ENCODE measurements at regions not wholly inside any gene's neighbourhood (a gene's known extent, or its start where the extent isn't known, plus 50 kb on each side); places are given as distances from the start of the nearest gene placed in this dataset.

DNA sequence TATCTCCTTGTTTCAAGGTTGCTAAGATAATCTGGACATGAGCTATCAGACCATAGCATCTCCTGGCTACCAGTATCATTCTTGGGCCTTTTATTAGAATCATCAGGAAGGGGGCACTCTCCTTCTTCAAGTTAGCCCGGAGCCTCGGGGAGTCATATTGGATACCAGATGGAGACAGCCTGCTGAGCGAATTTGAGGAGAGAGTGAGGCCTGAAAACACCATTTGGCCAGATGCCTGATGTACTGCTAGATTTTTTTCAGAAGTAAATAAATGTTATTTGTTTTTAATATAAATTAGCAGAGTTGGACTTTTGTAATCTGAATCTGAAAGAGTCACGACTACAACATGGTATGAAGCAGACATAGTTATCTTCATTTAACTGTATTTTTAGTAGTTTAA, 848.6 kb downstream of the IGSF11 start:
- TF ChIP-seq NFXL1 (CRISPR knock-in tag; IDR thresholded peaks at IDR 0.05) (no peak), FOXP1 (CRISPR knock-in tag; IDR thresholded peaks at IDR 0.05) (no peak), CEBPB (tag; IDR thresholded peaks at IDR 0.05) (no peak), CBX2 (IDR thresholded peaks at IDR 0.05; ENCODE audit: insufficient read depth, low read length, poor library complexity, severe bottlenecking) (no peak), FIP1L1 (IDR thresholded peaks at IDR 0.05; ENCODE audit: low read depth, low read length, poor library complexity, severe bottlenecking) (no peak), BACH1 (tag; IDR thresholded peaks at IDR 0.05) (no peak)
- TF ChIP-seq, protein P1, sequence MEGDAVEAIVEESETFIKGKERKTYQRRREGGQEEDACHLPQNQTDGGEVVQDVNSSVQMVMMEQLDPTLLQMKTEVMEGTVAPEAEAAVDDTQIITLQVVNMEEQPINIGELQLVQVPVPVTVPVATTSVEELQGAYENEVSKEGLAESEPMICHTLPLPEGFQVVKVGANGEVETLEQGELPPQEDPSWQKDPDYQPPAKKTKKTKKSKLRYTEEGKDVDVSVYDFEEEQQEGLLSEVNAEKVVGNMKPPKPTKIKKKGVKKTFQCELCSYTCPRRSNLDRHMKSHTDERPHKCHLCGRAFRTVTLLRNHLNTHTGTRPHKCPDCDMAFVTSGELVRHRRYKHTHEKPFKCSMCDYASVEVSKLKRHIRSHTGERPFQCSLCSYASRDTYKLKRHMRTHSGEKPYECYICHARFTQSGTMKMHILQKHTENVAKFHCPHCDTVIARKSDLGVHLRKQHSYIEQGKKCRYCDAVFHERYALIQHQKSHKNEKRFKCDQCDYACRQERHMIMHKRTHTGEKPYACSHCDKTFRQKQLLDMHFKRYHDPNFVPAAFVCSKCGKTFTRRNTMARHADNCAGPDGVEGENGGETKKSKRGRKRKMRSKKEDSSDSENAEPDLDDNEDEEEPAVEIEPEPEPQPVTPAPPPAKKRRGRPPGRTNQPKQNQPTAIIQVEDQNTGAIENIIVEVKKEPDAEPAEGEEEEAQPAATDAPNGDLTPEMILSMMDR (IDR thresholded peaks at IDR 0.05 in 2 of 3, conservative IDR thresholded peaks at IDR 0.05 in 1 of 3; ENCODE audit: insufficient read depth in 2 of 3, low read depth in 1 of 3, low read length in 3 of 3), result no peak
- TF ChIP-seq, protein P2, sequence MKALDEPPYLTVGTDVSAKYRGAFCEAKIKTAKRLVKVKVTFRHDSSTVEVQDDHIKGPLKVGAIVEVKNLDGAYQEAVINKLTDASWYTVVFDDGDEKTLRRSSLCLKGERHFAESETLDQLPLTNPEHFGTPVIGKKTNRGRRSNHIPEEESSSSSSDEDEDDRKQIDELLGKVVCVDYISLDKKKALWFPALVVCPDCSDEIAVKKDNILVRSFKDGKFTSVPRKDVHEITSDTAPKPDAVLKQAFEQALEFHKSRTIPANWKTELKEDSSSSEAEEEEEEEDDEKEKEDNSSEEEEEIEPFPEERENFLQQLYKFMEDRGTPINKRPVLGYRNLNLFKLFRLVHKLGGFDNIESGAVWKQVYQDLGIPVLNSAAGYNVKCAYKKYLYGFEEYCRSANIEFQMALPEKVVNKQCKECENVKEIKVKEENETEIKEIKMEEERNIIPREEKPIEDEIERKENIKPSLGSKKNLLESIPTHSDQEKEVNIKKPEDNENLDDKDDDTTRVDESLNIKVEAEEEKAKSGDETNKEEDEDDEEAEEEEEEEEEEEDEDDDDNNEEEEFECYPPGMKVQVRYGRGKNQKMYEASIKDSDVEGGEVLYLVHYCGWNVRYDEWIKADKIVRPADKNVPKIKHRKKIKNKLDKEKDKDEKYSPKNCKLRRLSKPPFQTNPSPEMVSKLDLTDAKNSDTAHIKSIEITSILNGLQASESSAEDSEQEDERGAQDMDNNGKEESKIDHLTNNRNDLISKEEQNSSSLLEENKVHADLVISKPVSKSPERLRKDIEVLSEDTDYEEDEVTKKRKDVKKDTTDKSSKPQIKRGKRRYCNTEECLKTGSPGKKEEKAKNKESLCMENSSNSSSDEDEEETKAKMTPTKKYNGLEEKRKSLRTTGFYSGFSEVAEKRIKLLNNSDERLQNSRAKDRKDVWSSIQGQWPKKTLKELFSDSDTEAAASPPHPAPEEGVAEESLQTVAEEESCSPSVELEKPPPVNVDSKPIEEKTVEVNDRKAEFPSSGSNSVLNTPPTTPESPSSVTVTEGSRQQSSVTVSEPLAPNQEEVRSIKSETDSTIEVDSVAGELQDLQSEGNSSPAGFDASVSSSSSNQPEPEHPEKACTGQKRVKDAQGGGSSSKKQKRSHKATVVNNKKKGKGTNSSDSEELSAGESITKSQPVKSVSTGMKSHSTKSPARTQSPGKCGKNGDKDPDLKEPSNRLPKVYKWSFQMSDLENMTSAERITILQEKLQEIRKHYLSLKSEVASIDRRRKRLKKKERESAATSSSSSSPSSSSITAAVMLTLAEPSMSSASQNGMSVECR (CRISPR knock-in tag; IDR thresholded peaks at IDR 0.05), result no peak
- TF ChIP-seq, protein P3, sequence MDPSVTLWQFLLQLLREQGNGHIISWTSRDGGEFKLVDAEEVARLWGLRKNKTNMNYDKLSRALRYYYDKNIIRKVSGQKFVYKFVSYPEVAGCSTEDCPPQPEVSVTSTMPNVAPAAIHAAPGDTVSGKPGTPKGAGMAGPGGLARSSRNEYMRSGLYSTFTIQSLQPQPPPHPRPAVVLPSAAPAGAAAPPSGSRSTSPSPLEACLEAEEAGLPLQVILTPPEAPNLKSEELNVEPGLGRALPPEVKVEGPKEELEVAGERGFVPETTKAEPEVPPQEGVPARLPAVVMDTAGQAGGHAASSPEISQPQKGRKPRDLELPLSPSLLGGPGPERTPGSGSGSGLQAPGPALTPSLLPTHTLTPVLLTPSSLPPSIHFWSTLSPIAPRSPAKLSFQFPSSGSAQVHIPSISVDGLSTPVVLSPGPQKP (CRISPR knock-in tag; IDR thresholded peaks at IDR 0.05), result no peak
- TF ChIP-seq, protein P4, sequence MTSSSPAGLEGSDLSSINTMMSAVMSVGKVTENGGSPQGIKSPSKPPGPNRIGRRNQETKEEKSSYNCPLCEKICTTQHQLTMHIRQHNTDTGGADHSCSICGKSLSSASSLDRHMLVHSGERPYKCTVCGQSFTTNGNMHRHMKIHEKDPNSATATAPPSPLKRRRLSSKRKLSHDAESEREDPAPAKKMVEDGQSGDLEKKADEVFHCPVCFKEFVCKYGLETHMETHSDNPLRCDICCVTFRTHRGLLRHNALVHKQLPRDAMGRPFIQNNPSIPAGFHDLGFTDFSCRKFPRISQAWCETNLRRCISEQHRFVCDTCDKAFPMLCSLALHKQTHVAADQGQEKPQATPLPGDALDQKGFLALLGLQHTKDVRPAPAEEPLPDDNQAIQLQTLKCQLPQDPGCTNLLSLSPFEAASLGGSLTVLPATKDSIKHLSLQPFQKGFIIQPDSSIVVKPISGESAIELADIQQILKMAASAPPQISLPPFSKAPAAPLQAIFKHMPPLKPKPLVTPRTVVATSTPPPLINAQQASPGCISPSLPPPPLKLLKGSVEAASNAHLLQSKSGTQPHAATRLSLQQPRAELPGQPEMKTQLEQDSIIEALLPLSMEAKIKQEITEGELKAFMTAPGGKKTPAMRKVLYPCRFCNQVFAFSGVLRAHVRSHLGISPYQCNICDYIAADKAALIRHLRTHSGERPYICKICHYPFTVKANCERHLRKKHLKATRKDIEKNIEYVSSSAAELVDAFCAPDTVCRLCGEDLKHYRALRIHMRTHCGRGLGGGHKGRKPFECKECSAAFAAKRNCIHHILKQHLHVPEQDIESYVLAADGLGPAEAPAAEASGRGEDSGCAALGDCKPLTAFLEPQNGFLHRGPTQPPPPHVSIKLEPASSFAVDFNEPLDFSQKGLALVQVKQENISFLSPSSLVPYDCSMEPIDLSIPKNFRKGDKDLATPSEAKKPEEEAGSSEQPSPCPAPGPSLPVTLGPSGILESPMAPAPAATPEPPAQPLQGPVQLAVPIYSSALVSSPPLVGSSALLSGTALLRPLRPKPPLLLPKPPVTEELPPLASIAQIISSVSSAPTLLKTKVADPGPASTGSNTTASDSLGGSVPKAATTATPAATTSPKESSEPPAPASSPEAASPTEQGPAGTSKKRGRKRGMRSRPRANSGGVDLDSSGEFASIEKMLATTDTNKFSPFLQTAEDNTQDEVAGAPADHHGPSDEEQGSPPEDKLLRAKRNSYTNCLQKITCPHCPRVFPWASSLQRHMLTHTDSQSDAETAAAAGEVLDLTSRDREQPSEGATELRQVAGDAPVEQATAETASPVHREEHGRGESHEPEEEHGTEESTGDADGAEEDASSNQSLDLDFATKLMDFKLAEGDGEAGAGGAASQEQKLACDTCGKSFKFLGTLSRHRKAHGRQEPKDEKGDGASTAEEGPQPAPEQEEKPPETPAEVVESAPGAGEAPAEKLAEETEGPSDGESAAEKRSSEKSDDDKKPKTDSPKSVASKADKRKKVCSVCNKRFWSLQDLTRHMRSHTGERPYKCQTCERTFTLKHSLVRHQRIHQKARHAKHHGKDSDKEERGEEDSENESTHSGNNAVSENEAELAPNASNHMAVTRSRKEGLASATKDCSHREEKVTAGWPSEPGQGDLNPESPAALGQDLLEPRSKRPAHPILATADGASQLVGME (CRISPR knock-in tag; IDR thresholded peaks at IDR 0.05), result no peak

All from K562 (cell line).